ENCODE measurements at regions not wholly inside any gene's neighbourhood (a gene's known extent, or its start where the extent isn't known, plus 50 kb on each side); places are given as distances from the start of the nearest gene placed in this dataset.

DNA sequence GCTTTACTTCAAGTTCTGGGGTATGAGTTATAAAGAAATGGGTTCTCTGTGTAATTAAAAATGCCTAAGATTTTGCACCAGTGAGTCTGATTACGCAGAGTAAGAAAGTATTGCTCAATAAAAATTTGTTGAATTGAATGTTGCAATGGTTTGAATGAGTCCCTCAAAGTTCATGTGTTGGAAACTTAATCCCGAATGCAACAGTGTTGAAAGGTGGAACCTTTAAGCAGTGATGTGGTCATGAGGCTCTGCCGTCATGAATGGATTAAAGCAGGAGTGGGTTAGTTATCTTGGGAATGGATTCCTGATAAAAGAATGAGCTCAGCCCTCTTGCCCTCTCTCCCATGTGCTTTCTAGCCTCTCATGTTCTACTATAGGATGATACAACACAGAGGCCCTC is 52.6 kb upstream of the SESN3 start:
- Histone ChIP-seq H3K9me3 (ENCODE audit: control insufficient read depth in 2 of 2, insufficient read depth in 1 of 2, low read depth in 1 of 2, low read length in 1 of 2) (no peaks in the 10 kb centered on the region), H3K36me3 (ENCODE audit: control insufficient read depth in 2 of 2, insufficient read depth in 2 of 2, low read length in 1 of 2) (no peaks in the 10 kb centered on the region), H3K27ac (ENCODE audit: low read depth in 2 of 2, low read length in 1 of 2) (no peak overlapping the region), H3K4me3 (ENCODE audit: low read depth in 1 of 2, low read length in 2 of 2) (no peak overlapping the region), H3K27me3 (ENCODE audit: control insufficient read depth in 1 of 2, insufficient read depth in 2 of 2, low read length in 2 of 2) (no peaks in the 10 kb centered on the region), H3K4me1 (ENCODE audit: control insufficient read depth in 2 of 2, insufficient read depth in 2 of 2, low read length in 1 of 2) (no peaks in the 10 kb centered on the region)
- WGBS, 2 donors = 71 to 78% methylated on average over 3 of the region's 3 CpGs

DNA sequence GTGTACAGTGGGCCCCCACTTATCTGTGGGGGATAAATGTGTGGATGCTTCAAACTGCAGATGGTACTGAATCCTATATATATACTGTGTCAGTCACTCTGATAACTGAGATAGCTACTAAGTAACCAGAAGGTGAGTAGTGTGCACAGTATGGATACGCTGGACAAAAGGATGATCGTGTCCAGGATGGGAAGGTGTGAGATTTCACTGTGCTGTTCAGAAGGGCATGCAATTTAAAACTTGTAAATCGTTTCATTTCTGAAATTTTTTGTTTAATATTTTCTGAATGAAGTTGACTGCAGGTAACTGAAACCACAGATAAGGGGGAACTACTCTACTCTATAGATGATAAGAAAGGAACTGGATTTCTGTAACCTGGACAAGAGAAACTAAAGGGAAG is 52.1 kb upstream of the SESN3 start:
- H3K27me3 ChIP-seq (ENCODE audit: control insufficient read depth in 1 of 2, insufficient read depth in 2 of 2, low read length in 2 of 2) = no peaks in the 10 kb centered on the region
- no peaks in the 10 kb centered on the region for H3K9me3 ChIP-seq (ENCODE audit: control insufficient read depth in 2 of 2, insufficient read depth in 1 of 2, low read depth in 1 of 2, low read length in 1 of 2)
- WGBS, 2 donors = 89 to 91% methylated on average over 3 of the region's 3 CpGs
- no peak overlapping the region for H3K27ac ChIP-seq (ENCODE audit: low read depth in 2 of 2, low read length in 1 of 2)
- no peaks in the 10 kb centered on the region for H3K4me1 ChIP-seq (ENCODE audit: control insufficient read depth in 2 of 2, insufficient read depth in 2 of 2, low read length in 1 of 2)
- no peaks in the 10 kb centered on the region for H3K36me3 ChIP-seq (ENCODE audit: control insufficient read depth in 2 of 2, insufficient read depth in 2 of 2, low read length in 1 of 2)
- no peak overlapping the region for H3K4me3 ChIP-seq (ENCODE audit: low read depth in 1 of 2, low read length in 2 of 2)

DNA sequence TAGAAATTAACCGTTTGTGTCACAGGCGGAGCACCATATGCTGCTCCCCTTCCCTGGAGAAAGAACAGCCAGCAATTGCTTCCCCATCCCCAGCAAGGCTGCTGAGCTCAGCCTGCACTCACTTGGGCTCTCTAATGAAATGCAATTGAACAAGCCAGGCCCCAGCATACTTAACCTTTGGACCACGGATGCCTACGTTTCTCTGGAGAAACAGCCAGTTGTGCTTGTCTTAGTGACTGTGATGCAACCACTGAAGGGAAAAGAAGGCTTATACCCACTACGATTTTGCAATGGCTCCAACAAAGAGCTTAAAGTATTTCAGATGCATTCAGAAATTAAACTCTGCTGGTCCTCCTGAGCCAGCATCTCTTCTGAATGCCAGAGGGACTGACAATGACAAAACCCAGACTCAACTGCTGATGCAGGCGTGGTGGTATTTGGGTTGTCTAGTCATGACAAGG is 51.3 kb upstream of the SESN3 start:
- no peaks in the 10 kb centered on the region for H3K9me3 ChIP-seq (ENCODE audit: control insufficient read depth in 2 of 2, insufficient read depth in 1 of 2, low read depth in 1 of 2, low read length in 1 of 2)
- no peaks in the 10 kb centered on the region for H3K27me3 ChIP-seq (ENCODE audit: control insufficient read depth in 1 of 2, insufficient read depth in 2 of 2, low read length in 2 of 2)
- H3K4me1 ChIP-seq (ENCODE audit: control insufficient read depth in 2 of 2, insufficient read depth in 2 of 2, low read length in 1 of 2) = no peaks in the 10 kb centered on the region
- H3K27ac ChIP-seq (ENCODE audit: low read depth in 2 of 2, low read length in 1 of 2) = no peak overlapping the region
- H3K4me3 ChIP-seq (ENCODE audit: low read depth in 1 of 2, low read length in 2 of 2) = no peak overlapping the region
- no peaks in the 10 kb centered on the region for H3K36me3 ChIP-seq (ENCODE audit: control insufficient read depth in 2 of 2, insufficient read depth in 2 of 2, low read length in 1 of 2)
- WGBS, 2 donors = 52 to 63% methylated on average over 6 of the region's 6 CpGs

Data from esophagus (tissue), 2 donors.